ENCODE measurements at regions not wholly inside any gene's neighbourhood (a gene's known extent, or its start where the extent isn't known, plus 50 kb on each side); places are given as distances from the start of the nearest gene placed in this dataset.

GRCh38 chr2:144211065-144211464 is 308.9 kb downstream of the ZEB2 start:
- Mint-ChIP-seq H3K4me3 (ENCODE audit: unreplicated experiment) (no peak overlapping the region), H3K27me3 (ENCODE audit: low read depth) (no peaks in the 10 kb centered on the region), H3K9me3 (ENCODE audit: low read depth) (peaks cover 3% of the 10 kb centered on the region), H3K4me1 (ENCODE audit: low read depth) (peaks cover 3% of the 10 kb centered on the region), H3K27ac (ENCODE audit: unreplicated experiment) (no peak overlapping the region), H3K36me3 (ENCODE audit: low read depth) (peaks cover 13% of the 10 kb centered on the region)
- DNase-seq (ENCODE audit: low spot score): no peak
- TF ChIP-seq, protein P1, sequence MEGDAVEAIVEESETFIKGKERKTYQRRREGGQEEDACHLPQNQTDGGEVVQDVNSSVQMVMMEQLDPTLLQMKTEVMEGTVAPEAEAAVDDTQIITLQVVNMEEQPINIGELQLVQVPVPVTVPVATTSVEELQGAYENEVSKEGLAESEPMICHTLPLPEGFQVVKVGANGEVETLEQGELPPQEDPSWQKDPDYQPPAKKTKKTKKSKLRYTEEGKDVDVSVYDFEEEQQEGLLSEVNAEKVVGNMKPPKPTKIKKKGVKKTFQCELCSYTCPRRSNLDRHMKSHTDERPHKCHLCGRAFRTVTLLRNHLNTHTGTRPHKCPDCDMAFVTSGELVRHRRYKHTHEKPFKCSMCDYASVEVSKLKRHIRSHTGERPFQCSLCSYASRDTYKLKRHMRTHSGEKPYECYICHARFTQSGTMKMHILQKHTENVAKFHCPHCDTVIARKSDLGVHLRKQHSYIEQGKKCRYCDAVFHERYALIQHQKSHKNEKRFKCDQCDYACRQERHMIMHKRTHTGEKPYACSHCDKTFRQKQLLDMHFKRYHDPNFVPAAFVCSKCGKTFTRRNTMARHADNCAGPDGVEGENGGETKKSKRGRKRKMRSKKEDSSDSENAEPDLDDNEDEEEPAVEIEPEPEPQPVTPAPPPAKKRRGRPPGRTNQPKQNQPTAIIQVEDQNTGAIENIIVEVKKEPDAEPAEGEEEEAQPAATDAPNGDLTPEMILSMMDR (IDR thresholded peaks at IDR 0.05): no peak

- peaks cover 13% of the 10 kb centered on the region for H3K36me3 Mint-ChIP-seq (ENCODE audit: low read depth)
- peaks cover 3% of the 10 kb centered on the region for H3K9me3 Mint-ChIP-seq (ENCODE audit: low read depth)
- no peaks in the 10 kb centered on the region for H3K4me1 Mint-ChIP-seq (ENCODE audit: low read depth)
- no peak for DNase-seq (ENCODE audit: low spot score)
- H3K27ac Mint-ChIP-seq (ENCODE audit: unreplicated experiment): no peak overlapping the region
- no peaks in the 10 kb centered on the region for H3K27me3 Mint-ChIP-seq (ENCODE audit: low read depth)
- no peak overlapping the region for H3K4me3 Mint-ChIP-seq (ENCODE audit: unreplicated experiment)
- TF ChIP-seq, protein P1 (IDR thresholded peaks at IDR 0.05): no peak
Observed at GRCh38 chr2:144210076-144210475, 309.8 kb downstream of the ZEB2 start.

GRCh38 chr2:144208924-144209323 is 311.0 kb downstream of the ZEB2 start:
- H3K36me3 Mint-ChIP-seq (ENCODE audit: low read depth): peaks cover 15% of the 10 kb centered on the region
- TF ChIP-seq, protein P1 (IDR thresholded peaks at IDR 0.05): no peak
- no peak overlapping the region for H3K27ac Mint-ChIP-seq (ENCODE audit: unreplicated experiment)
- peaks cover 3% of the 10 kb centered on the region for H3K9me3 Mint-ChIP-seq (ENCODE audit: low read depth)
- DNase-seq (ENCODE audit: low spot score): no peak
- no peaks in the 10 kb centered on the region for H3K4me1 Mint-ChIP-seq (ENCODE audit: low read depth)
- H3K4me3 Mint-ChIP-seq (ENCODE audit: unreplicated experiment): no peak overlapping the region
- no peaks in the 10 kb centered on the region for H3K27me3 Mint-ChIP-seq (ENCODE audit: low read depth)

DNA sequence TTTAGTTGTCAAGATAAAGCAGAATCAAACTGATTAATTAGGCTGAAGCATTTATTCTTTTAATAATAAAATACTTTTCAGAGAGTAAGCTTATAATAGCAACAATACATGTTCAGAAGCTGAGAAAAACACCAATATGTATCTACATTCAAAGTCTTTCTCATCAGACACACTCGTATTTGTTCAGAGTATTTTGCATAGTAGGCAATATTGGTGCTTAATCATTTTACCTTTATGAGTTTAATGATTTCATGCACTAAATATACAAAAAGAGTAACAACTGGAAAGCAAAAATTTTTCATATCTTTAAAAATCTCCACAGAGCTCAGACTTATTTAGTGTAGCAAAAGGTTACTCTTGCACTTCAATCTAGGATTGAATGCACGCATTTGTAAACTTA is 313.9 kb downstream of the ZEB2 start:
- no peaks in the 10 kb centered on the region for H3K27me3 Mint-ChIP-seq (ENCODE audit: low read depth)
- H3K4me3 Mint-ChIP-seq (ENCODE audit: unreplicated experiment): no peak overlapping the region
- DNase-seq (ENCODE audit: low spot score): no peak
- no peak overlapping the region for H3K27ac Mint-ChIP-seq (ENCODE audit: unreplicated experiment)
- H3K36me3 Mint-ChIP-seq (ENCODE audit: low read depth): peaks cover 17% of the 10 kb centered on the region
- peaks cover 3% of the 10 kb centered on the region for H3K9me3 Mint-ChIP-seq (ENCODE audit: low read depth)
- TF ChIP-seq, protein P1 (IDR thresholded peaks at IDR 0.05): no peak
- peaks cover 12% of the 10 kb centered on the region for H3K4me1 Mint-ChIP-seq (ENCODE audit: low read depth)

GRCh38 chr2:144201868-144202468 is 318.0 kb downstream of the ZEB2 start:
- DNase-seq (ENCODE audit: low spot score): no peak
- no peaks in the 10 kb centered on the region for H3K27me3 Mint-ChIP-seq (ENCODE audit: low read depth)
- H3K9me3 Mint-ChIP-seq (ENCODE audit: low read depth): peaks cover 4% of the 10 kb centered on the region
- no peak overlapping the region for H3K4me3 Mint-ChIP-seq (ENCODE audit: unreplicated experiment)
- H3K36me3 Mint-ChIP-seq (ENCODE audit: low read depth): peaks cover 6% of the 10 kb centered on the region
- no peak overlapping the region for H3K27ac Mint-ChIP-seq (ENCODE audit: unreplicated experiment)
- H3K4me1 Mint-ChIP-seq (ENCODE audit: low read depth): peaks cover 12% of the 10 kb centered on the region
- TF ChIP-seq, protein P1 (IDR thresholded peaks at IDR 0.05): no peak

Measured in chondrocyte (in vitro differentiated cells).